CD8-positive, alpha-beta memory T cell (primary cell): ENCODE measurements at regions not wholly inside any gene's neighbourhood (a gene's known extent, or its start where the extent isn't known, plus 50 kb on each side); places are given as distances from the start of the nearest gene placed in this dataset.

Experiments used
- CTCF ChIA-PET: fragments of 350-600 bp; sonication (Branson Sonifier 250); formaldehyde crosslinking; loops from one replicate; lab custom pipeline; 2021; ENCODE audit warnings: antibody characterized with exemption; lab: Charles Lee
- POLR2A ChIA-PET: fragments of 350-600 bp; sonication (Branson Sonifier 250); formaldehyde crosslinking; loops from one replicate; lab custom pipeline; 2021; ENCODE audit warnings: antibody characterized with exemption; lab: Charles Lee
- DNase-seq, 5 donors: peaks; one replicate each; pipeline versions ENCODE4 v3.0.0 to v3.0.0-alpha.2; 2020 to 2022; ENCODE audit warnings: mixed read lengths in 1 of 5
- H3K27ac ChIP-seq: one replicate; pipeline ENCODE4 v1.7.0; 2013; ENCODE audit warnings: low read depth, mild to moderate bottlenecking, low read length, moderate library complexity
- H3K27me3 ChIP-seq: 2 replicates; pipeline ENCODE4 v1.7.0; 2013; ENCODE audit warnings: low read length, mild to moderate bottlenecking; ENCODE audit not compliant: insufficient read depth, poor library complexity, severe bottlenecking
- H3K36me3 ChIP-seq: 2 replicates; pipeline ENCODE4 v1.7.0; 2013; ENCODE audit warnings: mild to moderate bottlenecking, low read length, moderate library complexity; ENCODE audit not compliant: insufficient read depth
- H3K4me1 ChIP-seq: 2 replicates; pipeline ENCODE4 v1.7.0; 2013; ENCODE audit warnings: mild to moderate bottlenecking, low read length, moderate library complexity; ENCODE audit not compliant: insufficient read depth
- H3K4me3 ChIP-seq: 2 replicates; pipeline ENCODE4 v1.7.0; 2013; ENCODE audit warnings: mild to moderate bottlenecking, low read length
- H3K9me3 ChIP-seq: 2 replicates; pipeline ENCODE4 v1.7.0; 2013; ENCODE audit warnings: mild to moderate bottlenecking, low read length
- H3K27ac Mint-ChIP-seq, 8 donors: one replicate each; pipeline ENCODE4 v1.8.0; 2020 to 2021; ENCODE audit warnings: mixed read lengths in 8 of 8, mild to moderate bottlenecking in 6 of 8, inconsistent platforms in 3 of 8, moderate library complexity in 3 of 8
- H3K27me3 Mint-ChIP-seq, 2 donors: one replicate each; pipeline ENCODE4 v1.8.0; 2020 to 2021; ENCODE audit warnings: mixed read lengths in 2 of 2, mild to moderate bottlenecking in 1 of 2, moderate library complexity in 1 of 2
- H3K36me3 Mint-ChIP-seq, 3 donors: one replicate each; pipeline ENCODE4 v1.8.0; 2020 to 2021; ENCODE audit warnings: mixed read lengths in 3 of 3, inconsistent platforms in 1 of 3, mild to moderate bottlenecking in 1 of 3
- H3K4me1 Mint-ChIP-seq, 3 donors: one replicate each; pipeline ENCODE4 v1.8.0; 2020 to 2021; ENCODE audit warnings: mixed read lengths in 3 of 3, inconsistent platforms in 1 of 3, mild to moderate bottlenecking in 1 of 3
- H3K4me3 Mint-ChIP-seq, 7 donors: one replicate each; pipeline ENCODE4 v1.8.0; 2020 to 2021; ENCODE audit warnings: mixed read lengths in 7 of 7, mild to moderate bottlenecking in 6 of 7, moderate library complexity in 4 of 7, inconsistent platforms in 2 of 7
- H3K9me3 Mint-ChIP-seq, 5 donors: one replicate each; pipeline ENCODE4 v1.8.0; 2020 to 2022; ENCODE audit warnings: mixed read lengths in 5 of 5, mild to moderate bottlenecking in 3 of 5, moderate library complexity in 2 of 5, inconsistent platforms in 1 of 5

DNA sequence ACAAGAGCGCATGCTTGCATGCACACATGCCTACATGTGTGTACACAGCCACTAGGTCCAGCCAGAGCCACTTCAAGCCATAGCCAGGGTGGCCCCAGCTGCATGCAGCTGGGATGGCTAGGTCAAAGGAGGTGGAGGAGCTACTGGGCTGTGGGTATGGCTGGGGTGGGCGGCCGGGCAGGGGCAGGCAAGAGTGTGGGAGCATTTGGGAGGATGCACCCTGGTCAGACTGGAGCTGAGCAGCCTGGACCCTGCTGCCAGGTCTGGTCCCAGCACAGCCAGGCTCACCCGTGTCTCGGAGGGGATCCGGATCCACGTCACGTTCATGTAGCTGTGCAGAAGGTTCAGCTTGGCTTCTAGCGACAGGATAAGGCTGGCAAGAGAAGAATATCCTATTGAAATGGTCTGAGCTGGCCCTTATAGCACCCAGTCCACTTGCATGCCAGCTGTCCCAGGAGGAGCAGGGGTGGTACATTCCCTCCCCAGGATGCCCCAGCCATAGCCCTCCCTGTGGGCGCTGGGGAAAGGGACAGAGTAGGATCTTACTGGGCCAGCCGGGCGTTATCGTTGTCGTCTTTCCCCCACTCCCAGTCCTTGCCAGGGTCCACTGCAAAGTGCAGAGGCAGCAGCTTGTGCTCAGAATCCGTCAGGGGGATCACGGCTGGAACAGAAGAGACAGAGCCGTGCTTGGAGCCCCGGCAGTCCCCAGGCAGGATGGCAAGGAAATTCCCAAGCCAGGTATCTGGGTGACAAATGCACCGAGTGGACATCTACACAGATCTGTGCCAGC, 160.5 kb downstream of the KLF13 start:
- peaks cover 35 to 63% (median 50%) of the 10 kb centered on the region in 3 donors for H3K4me1 Mint-ChIP-seq
- peaks cover 0 to 11% (median 5%) of the 10 kb centered on the region in 3 donors for H3K36me3 Mint-ChIP-seq
- H3K9me3 ChIP-seq: no peaks in the 10 kb centered on the region
- peak overlapping the region in 2 of 7 donors; percentile 47 to 48 for H3K4me3 Mint-ChIP-seq
- H3K27me3 Mint-ChIP-seq: peaks cover 0 to 4% of the 10 kb centered on the region in 2 donors
- H3K27ac ChIP-seq: no peak overlapping the region
- H3K27me3 ChIP-seq: no peaks in the 10 kb centered on the region
- CTCF ChIA-PET: interaction anchor here (0.7 to 5.7 kb wide), 18 partner anchors 13 to 284 kb away, joined by 3 to 106 read pairs (median 22); partner anchors contain the start of gene KLF13
- H3K4me1 ChIP-seq: peaks cover 41% of the 10 kb centered on the region
- POLR2A ChIA-PET: interaction anchor here (1.0 kb wide), 1 partner anchor 121 kb away, joined by 4 read pairs; no protein-coding TSS in a partner anchor
- DNase-seq: no peak
- H3K36me3 ChIP-seq: no peaks in the 10 kb centered on the region
- H3K4me3 ChIP-seq: no peak overlapping the region
- peaks cover 6 to 11% (median 9%) of the 10 kb centered on the region in 5 donors for H3K9me3 Mint-ChIP-seq
- peak overlapping the region in 1 of 8 donors; percentile 29 for H3K27ac Mint-ChIP-seq

- Histone ChIP-seq H3K27me3 (no peaks in the 10 kb centered on the region), H3K4me1 (peaks cover 33% of the 10 kb centered on the region), H3K36me3 (no peaks in the 10 kb centered on the region), H3K4me3 (no peak overlapping the region), H3K27ac (no peak overlapping the region), H3K9me3 (no peaks in the 10 kb centered on the region)
- peaks cover 0 to 3% of the 10 kb centered on the region in 2 donors for H3K27me3 Mint-ChIP-seq
- DNase-seq: no peak
- POLR2A ChIA-PET: interaction anchor here (0.7 to 1.8 kb wide), 8 partner anchors 49 to 273 kb away, joined by 3 to 10 read pairs (median 5); partner anchors contain the start of gene KLF13
- peaks cover 6 to 11% (median 9%) of the 10 kb centered on the region in 5 donors for H3K9me3 Mint-ChIP-seq
- CTCF ChIA-PET: interaction anchor here (0.7 to 5.7 kb wide), 40 partner anchors 9 to 359 kb away, joined by 3 to 106 read pairs (median 10); partner anchors contain the start of gene KLF13
- peak overlapping the region in 1 of 7 donors; percentile 16 for H3K4me3 Mint-ChIP-seq
- peak overlapping the region in 2 of 8 donors; percentile 50 to 65 for H3K27ac Mint-ChIP-seq
- peaks cover 0 to 11% (median 3%) of the 10 kb centered on the region in 3 donors for H3K36me3 Mint-ChIP-seq
- peaks cover 28 to 55% (median 42%) of the 10 kb centered on the region in 3 donors for H3K4me1 Mint-ChIP-seq
These were observed 161.3 kb downstream of the KLF13 start for GRCh38 chr15:31487811-31488436.

DNA sequence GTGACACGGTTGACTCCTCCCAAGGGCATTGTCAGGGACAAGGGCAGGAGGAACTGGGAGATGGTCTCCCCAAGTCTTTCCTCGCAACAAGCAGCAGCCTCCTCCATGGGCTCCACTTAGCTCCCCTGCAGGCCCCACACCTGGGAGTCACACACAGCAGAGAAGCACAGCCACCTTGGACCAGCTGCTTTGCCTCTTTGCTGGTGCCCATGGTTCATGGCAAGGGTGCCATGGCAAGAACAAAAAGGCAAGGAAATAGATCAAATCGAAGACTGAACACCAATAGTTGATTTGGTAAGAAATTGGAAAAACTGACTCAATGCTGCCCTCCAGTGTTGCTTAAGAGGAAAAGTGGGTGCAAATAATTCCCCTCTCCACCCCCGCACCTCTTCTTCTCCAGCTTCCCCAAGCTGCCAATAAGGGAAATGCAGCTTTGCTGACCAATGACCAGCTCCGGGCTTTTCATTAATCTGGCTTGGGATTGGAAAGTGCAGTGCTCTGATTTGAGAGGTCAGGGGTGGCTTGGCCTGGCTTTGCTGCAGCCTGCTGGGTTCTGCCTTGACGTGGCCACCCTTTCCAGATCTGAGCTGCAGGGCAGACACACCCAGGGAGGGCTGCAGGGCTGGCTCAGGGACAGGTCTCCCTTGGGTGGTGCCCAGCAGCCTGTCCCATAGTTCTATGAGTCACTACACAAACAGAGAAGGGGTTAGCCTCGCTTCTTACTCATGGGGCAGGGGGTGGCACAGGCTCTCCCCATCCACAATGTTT, 162.0 kb downstream of the KLF13 start:
- CTCF ChIA-PET: interaction anchor here (0.7 to 5.7 kb wide), 49 partner anchors 8 to 585 kb away, joined by 3 to 106 read pairs (median 5); partner anchors contain the start of genes FAN1 and KLF13

DNA sequence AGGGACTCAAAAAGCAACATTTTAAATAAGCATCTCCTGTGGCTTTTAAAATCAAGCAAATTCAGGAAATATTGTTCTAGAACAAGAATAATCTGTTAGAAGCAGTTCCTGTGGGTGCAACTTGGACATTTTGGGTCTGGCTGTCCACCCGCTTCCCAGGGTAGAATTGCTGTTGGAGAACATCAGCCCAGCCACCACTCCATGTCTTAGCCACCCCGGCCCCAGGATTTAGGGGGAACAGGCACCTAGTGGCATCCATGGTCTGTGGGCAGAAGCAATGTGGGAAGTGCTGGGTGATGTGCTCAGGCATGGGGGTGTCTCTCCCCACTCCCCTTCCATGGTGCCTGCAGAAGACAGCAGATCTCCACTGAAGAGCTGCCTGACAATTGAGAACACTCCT, 162.6 kb downstream of the KLF13 start:
- Histone ChIP-seq H3K27me3 (no peaks in the 10 kb centered on the region), H3K9me3 (no peaks in the 10 kb centered on the region), H3K27ac (no peak overlapping the region), H3K4me1 (peaks cover 30% of the 10 kb centered on the region), H3K36me3 (no peaks in the 10 kb centered on the region), H3K4me3 (no peak overlapping the region)
- Mint-ChIP-seq H3K4me1 (peaks cover 25 to 49% (median 38%) of the 10 kb centered on the region in 3 donors), H3K36me3 (peaks cover 0 to 11% (median 1%) of the 10 kb centered on the region in 3 donors), H3K27me3 (peaks cover 0 to 2% of the 10 kb centered on the region in 2 donors), H3K9me3 (peaks cover 6 to 11% (median 9%) of the 10 kb centered on the region in 5 donors), H3K27ac (no peak overlapping the region), H3K4me3 (no peak overlapping the region)
- ChIA-PET CTCF (interaction anchor here (0.8 to 5.7 kb wide), 46 partner anchors 8 to 586 kb away, joined by 3 to 106 read pairs (median 7); partner anchors contain the start of genes FAN1 and KLF13), POLR2A (interaction anchor here (0.9 to 1.8 kb wide), 5 partner anchors 50 to 274 kb away, joined by 3 to 10 read pairs (median 6); partner anchors contain the start of gene KLF13)
- no peak for DNase-seq

More for the DNA sequence above, 162.0 kb downstream of the KLF13 start:
- Mint-ChIP-seq H3K27ac (peak overlapping the region in 5 of 8 donors; percentile 14 to 70 (median 50)), H3K4me3 (peak overlapping the region in 2 of 7 donors; percentile 16 to 49), H3K27me3 (peaks cover 0 to 2% of the 10 kb centered on the region in 2 donors), H3K4me1 (peaks cover 26 to 52% (median 40%) of the 10 kb centered on the region in 3 donors), H3K9me3 (peaks cover 6 to 11% (median 9%) of the 10 kb centered on the region in 5 donors), H3K36me3 (peaks cover 0 to 11% (median 2%) of the 10 kb centered on the region in 3 donors)
- no peaks in the 10 kb centered on the region for H3K36me3 ChIP-seq
- DNase-seq: peak in 3 of 5 donors; percentile 55 to 66 (median 62)
- H3K4me3 ChIP-seq: no peak overlapping the region
- no peaks in the 10 kb centered on the region for H3K27me3 ChIP-seq
- POLR2A ChIA-PET: interaction anchor here (0.7 to 1.8 kb wide), 7 partner anchors 50 to 273 kb away, joined by 3 to 10 read pairs (median 6); partner anchors contain the start of gene KLF13
- no peak overlapping the region for H3K27ac ChIP-seq
- peaks cover 33% of the 10 kb centered on the region for H3K4me1 ChIP-seq
- H3K9me3 ChIP-seq: no peaks in the 10 kb centered on the region

- no peak overlapping the region for H3K4me3 ChIP-seq
- H3K27me3 Mint-ChIP-seq: peaks cover 0 to 2% of the 10 kb centered on the region in 2 donors
- peaks cover 6 to 11% (median 9%) of the 10 kb centered on the region in 5 donors for H3K9me3 Mint-ChIP-seq
- H3K27me3 ChIP-seq: no peaks in the 10 kb centered on the region
- peaks cover 0 to 11% (median 0%) of the 10 kb centered on the region in 3 donors for H3K36me3 Mint-ChIP-seq
- POLR2A ChIA-PET: interaction anchor here (1.0 kb wide), 1 partner anchor 163 kb away, joined by 3 read pairs; the partner anchor contains the start of gene KLF13
- H3K4me1 Mint-ChIP-seq: peaks cover 17 to 42% (median 31%) of the 10 kb centered on the region in 3 donors
- peak overlapping the region in 3 of 8 donors; percentile 5 to 50 (median 6) for H3K27ac Mint-ChIP-seq
- CTCF ChIA-PET: interaction anchor here (0.7 to 5.7 kb wide), 38 partner anchors 8 to 460 kb away, joined by 3 to 106 read pairs (median 5); partner anchors contain the start of gene KLF13
- H3K36me3 ChIP-seq: no peaks in the 10 kb centered on the region
- H3K9me3 ChIP-seq: no peaks in the 10 kb centered on the region
- H3K4me3 Mint-ChIP-seq: no peak overlapping the region
- H3K4me1 ChIP-seq: peaks cover 22% of the 10 kb centered on the region
- no peak overlapping the region for H3K27ac ChIP-seq
- DNase-seq: peak in 4 of 5 donors; percentile 14 to 64 (median 50)
These were observed 163.4 kb downstream of the KLF13 start for GRCh38 chr15:31489801-31490646.

DNA sequence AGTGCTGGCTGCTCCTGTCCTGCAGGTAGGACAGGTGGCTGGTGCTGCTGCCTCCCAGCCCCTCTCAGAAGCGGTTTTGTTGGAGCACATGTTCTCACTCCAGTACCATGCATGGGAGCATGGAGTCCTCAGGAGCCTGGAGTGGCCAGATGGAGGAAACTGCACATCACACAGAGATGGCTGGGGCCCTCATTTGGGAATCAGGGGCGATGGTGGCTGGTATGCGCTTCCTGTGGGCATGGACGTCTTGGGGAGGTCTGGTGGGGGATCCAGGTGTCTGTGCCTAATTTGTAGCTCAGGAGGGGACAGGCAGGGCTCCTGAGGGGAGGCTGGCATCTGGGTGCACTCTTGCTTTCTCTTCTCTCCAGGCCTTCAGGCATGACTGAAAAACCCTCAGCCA, 168.2 kb downstream of the KLF13 start:
- Histone ChIP-seq H3K27me3 (no peaks in the 10 kb centered on the region), H3K4me3 (no peak overlapping the region), H3K9me3 (no peaks in the 10 kb centered on the region), H3K36me3 (no peaks in the 10 kb centered on the region), H3K4me1 (peaks cover 2% of the 10 kb centered on the region), H3K27ac (no peak overlapping the region)
- peaks cover 0 to 2% of the 10 kb centered on the region in 2 donors for H3K27me3 Mint-ChIP-seq
- H3K4me3 Mint-ChIP-seq: no peak overlapping the region
- no peak for DNase-seq
- H3K4me1 Mint-ChIP-seq: peaks cover 5 to 6% (median 5%) of the 10 kb centered on the region in 3 donors
- H3K36me3 Mint-ChIP-seq: peaks cover 0 to 11% (median 0%) of the 10 kb centered on the region in 3 donors
- ChIA-PET CTCF (interaction anchor here (1.5 kb wide), 1 partner anchor 11 kb away, joined by 3 read pairs; no protein-coding TSS in a partner anchor), POLR2A (no interaction called here)
- H3K27ac Mint-ChIP-seq: no peak overlapping the region
- peaks cover 6 to 11% (median 9%) of the 10 kb centered on the region in 5 donors for H3K9me3 Mint-ChIP-seq
